ENCODE measurements at regions not wholly inside any gene's neighbourhood (a gene's known extent, or its start where the extent isn't known, plus 50 kb on each side); places are given as distances from the start of the nearest gene placed in this dataset.

DNA sequence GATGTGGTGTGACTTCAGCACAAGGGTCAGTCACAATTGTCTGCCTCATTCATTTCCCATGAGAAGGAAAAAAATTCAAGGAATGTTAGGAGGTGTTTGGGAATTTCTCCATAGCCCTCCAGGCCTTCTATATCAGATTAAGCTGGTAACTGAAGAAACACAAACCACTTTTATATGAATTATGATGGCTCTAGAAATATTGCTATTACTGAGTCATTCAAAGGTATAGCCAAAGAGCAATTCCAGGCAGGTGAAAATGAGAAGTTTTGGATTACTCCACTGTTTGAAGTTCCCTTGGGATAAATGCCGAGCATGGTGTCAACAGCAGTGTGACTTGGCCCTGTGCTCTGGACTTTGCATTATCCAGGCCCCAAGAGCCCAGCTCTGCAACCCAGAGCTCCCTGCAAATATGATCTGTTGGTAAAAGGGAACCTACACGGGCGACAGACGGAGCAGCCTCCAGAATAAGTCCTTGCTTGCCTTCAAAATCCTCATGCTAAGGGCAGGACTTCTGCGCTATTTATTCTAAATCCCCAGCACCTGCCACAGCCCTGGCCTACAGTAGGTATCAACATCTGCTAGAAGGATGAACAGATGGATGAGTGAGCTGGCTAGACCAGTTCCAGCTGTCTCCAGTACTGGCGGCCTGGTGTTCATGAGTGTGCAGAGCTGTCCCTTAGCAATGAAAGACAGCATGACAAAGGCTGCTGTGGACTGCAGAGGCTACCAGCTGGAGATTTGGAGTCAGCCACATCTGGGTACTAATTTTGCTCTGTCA lies 67.5 kb upstream of the ZBED5 start:
- DNase-seq (ENCODE audit: low spot score), result no peak

- no peak for DNase-seq (ENCODE audit: low spot score)
Measured at GRCh38 chr11:10923882-10924281, 66.0 kb upstream of the ZBED5 start.

DNA sequence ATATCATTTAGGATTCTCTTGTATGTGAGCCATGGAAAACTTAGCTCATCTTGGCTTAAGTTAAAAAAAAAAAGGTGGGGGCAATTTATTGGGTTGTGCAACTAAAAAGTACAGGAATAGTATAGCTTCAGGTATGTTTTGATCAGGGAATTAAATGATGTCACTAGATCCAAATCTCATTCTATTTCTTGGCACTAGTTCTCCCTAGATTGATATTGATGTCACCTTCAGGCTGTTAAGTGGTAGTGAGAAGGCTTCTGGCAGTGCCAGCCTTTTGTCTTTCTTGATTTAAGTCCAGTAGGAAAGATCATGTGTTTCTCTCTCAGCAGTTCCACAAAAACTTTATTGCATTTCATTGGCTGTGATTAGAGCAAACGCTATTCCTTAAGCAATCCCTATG lies 65.0 kb upstream of the ZBED5 start:
- no peak for DNase-seq (ENCODE audit: low spot score)

DNA sequence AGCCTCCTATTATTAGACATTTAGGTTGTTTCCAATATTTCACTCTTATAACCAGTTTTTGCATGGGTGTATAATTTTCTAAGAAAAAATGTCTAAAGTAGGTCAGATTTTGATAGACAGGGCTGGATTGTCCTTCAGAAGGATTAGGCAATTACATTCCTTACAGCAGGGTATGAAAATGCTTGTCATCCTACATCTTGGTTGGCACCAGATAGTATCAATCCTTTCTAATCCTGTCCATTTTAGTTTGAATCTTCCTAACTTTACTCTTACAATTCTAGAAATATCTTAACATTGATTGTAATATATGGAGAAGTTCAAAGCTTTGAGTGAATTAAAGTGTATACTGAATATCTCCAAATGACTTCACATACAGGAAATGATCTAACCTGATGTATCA lies 63.0 kb upstream of the ZBED5 start:
- no peak for DNase-seq (ENCODE audit: low spot score)

- no peak for DNase-seq (ENCODE audit: low spot score)
Measured at GRCh38 chr11:10920205-10920604, 62.4 kb upstream of the ZBED5 start.

DNA sequence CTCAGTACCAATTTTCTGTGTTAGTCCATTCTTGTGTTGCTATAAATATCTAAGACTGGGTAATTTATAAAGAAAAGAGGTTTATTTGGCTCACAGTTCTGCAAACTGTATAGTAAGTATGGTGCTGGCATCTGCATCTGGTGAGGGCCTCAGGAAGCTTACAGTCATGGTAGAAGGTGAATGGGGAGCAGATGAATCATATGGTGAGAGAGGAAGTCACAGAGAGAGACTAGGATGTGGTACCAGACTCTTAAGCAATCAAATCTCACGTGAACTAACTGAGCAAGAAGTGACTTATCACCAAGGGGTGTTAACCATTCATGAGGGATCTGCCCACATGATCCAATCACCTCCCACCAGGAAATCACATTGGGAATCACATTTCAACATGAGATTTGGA lies 60.8 kb upstream of the ZBED5 start:
- DNase-seq (ENCODE audit: low spot score), result no peak

DNA sequence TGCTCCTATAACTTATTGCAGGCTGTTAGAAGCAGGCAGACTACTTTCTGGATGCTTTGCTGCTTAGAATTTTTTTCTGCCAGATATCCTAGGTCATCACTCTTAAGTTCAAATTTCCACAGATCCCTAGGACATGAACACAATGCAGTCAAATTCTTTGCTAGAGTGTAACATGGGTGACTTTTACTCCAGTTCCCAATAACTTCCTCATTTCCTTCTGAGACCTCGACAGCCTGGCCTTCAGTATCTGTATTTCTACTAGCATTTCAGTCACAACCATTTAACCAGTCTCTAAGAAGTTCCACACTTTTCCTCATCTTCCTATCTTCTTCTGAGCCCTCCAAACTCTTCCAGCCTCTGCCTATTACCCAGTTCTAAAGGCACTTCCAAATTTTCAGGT lies 60.4 kb upstream of the ZBED5 start:
- DNase-seq (ENCODE audit: low spot score), result no peak

GRCh38 chr11:10917802-10918201 lies 59.9 kb upstream of the ZBED5 start:
- DNase-seq (ENCODE audit: low spot score), result no peak

DNA sequence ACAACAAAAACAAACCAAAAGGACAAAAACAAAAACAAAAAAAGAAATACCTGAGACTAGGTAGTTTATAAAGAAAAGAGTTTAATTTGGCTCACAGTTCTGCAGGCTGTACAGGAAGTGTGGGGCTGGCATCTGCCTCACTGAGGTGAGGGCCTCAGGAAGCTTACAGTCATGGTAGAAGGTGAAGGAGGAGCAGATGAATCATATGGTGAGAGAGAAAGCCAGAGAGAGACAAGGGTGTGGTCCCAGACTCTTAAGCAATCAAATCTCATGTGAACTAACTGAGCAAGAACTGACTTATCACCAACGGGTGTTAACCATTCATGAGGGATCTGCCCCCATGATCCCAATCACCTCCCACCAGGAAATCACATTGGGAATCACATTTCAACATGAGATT lies 58.8 kb upstream of the ZBED5 start:
- DNase-seq (ENCODE audit: low spot score), result no peak

DNA sequence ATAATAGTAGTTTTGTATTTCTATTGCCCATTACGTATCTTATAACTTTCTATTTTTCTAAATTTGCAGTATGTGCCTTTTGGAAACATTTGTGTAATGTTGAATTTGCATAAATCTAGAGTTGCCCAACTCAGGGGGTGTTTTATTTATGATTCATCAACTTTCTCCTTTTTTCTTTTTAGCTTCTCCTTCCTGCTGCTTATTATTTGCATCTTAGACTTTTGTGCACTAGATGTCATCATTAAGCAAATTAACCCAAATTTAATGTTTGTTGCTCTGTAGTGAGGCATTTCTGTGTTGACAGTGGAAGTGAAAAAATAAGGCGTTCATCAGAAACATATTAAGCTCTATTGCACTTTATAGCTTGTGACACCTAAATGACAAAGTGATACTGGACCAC lies 56.2 kb upstream of the ZBED5 start:
- no peak for DNase-seq (ENCODE audit: low spot score)

- DNase-seq (ENCODE audit: low spot score), result no peak
Measured at GRCh38 chr11:10913075-10913474, 55.2 kb upstream of the ZBED5 start.

- DNase-seq (ENCODE audit: low spot score), result no peak
Measured at GRCh38 chr11:10911907-10912306, 54.1 kb upstream of the ZBED5 start.

DNA sequence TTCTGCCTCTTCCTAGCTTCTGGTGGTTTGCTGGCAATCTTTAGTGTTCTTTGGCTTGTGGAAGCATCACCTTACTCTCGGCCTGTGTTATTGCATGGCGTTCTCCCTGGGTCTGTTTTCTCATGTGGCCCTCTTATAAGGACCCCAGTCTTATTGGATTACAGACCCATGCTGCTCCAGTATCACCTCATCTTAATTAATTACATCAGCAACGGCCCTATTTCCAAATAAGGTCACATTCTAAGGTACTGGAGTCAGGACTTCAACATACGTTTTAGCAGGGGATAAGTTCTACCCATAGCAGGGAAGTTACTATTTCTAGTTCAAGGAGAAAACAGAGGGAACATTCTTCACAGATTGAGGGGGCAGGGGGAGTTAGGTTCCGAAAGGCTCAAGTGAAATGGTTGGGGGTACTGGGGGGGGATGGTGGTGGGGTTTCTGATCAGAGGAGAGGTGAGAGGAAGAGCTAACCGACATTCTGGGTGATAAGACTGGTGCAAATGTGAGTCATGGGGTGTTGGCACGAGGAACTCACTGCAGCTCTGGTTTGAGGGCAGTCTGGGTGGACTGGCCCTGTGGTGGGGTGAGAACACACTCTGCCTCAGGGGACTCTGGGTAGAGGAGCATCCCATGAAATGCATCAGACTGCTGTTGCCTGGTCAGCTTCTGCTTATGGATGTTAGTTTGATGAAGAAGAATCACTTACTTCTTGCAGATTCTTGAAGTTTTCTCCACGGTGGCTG lies 51.5 kb upstream of the ZBED5 start:
- no peak for DNase-seq (ENCODE audit: low spot score)

DNA sequence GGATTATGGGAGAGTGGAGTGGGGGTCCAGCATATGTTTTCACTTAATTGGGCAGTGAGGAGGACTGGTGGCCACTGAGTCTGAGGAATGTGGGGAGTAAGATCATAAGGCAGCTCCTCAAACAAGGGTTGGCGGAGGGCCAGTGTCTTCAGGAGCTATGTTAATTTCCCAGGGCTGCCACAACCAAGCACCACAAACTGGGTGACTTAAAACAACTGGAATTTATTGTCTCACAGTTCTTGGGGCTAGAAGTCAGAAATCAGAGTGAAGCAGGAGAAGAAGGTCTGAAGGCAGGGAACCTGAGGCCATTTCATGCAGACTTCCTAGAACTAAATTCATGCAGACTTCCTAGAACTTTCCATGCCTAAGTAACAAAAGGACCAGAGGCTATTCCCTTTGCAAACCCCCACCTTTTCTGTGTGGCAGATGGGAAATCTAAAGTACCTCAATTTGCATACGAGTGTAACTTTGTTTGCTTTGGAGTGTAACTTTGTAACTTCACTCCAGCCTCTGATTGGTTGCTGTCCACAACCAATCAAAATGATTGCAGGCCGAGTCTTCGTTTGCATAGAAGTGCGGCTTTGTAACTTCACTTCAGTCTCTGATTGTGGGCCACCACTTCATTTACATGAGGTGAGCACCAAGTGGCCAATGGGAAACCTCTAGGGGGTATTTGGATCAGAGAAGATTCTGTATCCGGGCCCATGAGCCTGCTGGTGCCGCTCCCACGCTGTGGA lies 50.5 kb upstream of the ZBED5 start:
- DNase-seq (ENCODE audit: low spot score), result no peak
